ENCODE measurements at regions not wholly inside any gene's neighbourhood (a gene's known extent, or its start where the extent isn't known, plus 50 kb on each side); places are given as distances from the start of the nearest gene placed in this dataset.
"Not testable (repeated sequence)": the region's sequence is repeated elsewhere in the genome, so short reads cannot be mapped to it uniquely, and the experiment has no call there.

- TF ChIP-seq CTCF (IDR thresholded peaks at IDR 0.05; ENCODE audit: extremely low read depth, insufficient read depth, missing control alignments): no peak
- DNase-seq (ENCODE audit: low spot score): no peak
- in situ Hi-C loops (cut with MboI; ENCODE audit: low pct_unique_long_range_greater_than_20kb, low sequenced_read_pairs, unreplicated experiment): no loop called here
Observed at GRCh38 chr6:15183979-15184378, 61.9 kb upstream of the JARID2 start.

- DNase-seq (ENCODE audit: low spot score): peak; percentile 73
- TF ChIP-seq CTCF (IDR thresholded peaks at IDR 0.05; ENCODE audit: extremely low read depth, insufficient read depth, missing control alignments): no peak
- in situ Hi-C loops (cut with MboI; ENCODE audit: low pct_unique_long_range_greater_than_20kb, low sequenced_read_pairs, unreplicated experiment): no loop called here
Observed at GRCh38 chr6:15184441-15184861, 61.4 kb upstream of the JARID2 start.

GRCh38 chr6:15185111-15185510, 60.8 kb upstream of the JARID2 start:
- DNase-seq (ENCODE audit: low spot score); in situ Hi-C loops (cut with MboI; ENCODE audit: low pct_unique_long_range_greater_than_20kb, low sequenced_read_pairs, unreplicated experiment): not testable (repeated sequence)

- DNase-seq (ENCODE audit: low spot score); in situ Hi-C loops (cut with MboI; ENCODE audit: low pct_unique_long_range_greater_than_20kb, low sequenced_read_pairs, unreplicated experiment): not testable (repeated sequence)
Observed at GRCh38 chr6:15193451-15193850, 52.4 kb upstream of the JARID2 start.

- DNase-seq (ENCODE audit: low spot score): no peak
- TF ChIP-seq CTCF (IDR thresholded peaks at IDR 0.05; ENCODE audit: extremely low read depth, insufficient read depth, missing control alignments): no peak
- in situ Hi-C loops (cut with MboI; ENCODE audit: low pct_unique_long_range_greater_than_20kb, low sequenced_read_pairs, unreplicated experiment): no loop called here
Observed at GRCh38 chr6:15194453-15194852, 51.4 kb upstream of the JARID2 start.

Data from GM13977 (cell line).